ENCODE measurements at regions not wholly inside any gene's neighbourhood (a gene's known extent, or its start where the extent isn't known, plus 50 kb on each side); places are given as distances from the start of the nearest gene placed in this dataset.
"Not testable (repeated sequence)": the region's sequence is repeated elsewhere in the genome, so short reads cannot be mapped to it uniquely, and the experiment has no call there.

GRCh38 chr15:81780966-81781365 is 264.9 kb downstream of the MEX3B start:
- no peak for TF ChIP-seq CTCF (IDR thresholded peaks at IDR 0.05; ENCODE audit: insufficient read depth, missing control alignments)
- no peak for DNase-seq (ENCODE audit: insufficient read length, low spot score)
- FAIRE-seq, result no peak

GRCh38 chr15:81779181-81779580 is 266.6 kb downstream of the MEX3B start:
- no peak for FAIRE-seq
- TF ChIP-seq CTCF (IDR thresholded peaks at IDR 0.05; ENCODE audit: insufficient read depth, missing control alignments), result no peak
- DNase-seq (ENCODE audit: insufficient read length, low spot score), result no peak

- FAIRE-seq, result no peak
- DNase-seq (ENCODE audit: insufficient read length, low spot score), result no peak
- TF ChIP-seq CTCF (IDR thresholded peaks at IDR 0.05; ENCODE audit: insufficient read depth, missing control alignments), result no peak
These were observed 268.3 kb downstream of the MEX3B start for GRCh38 chr15:81777546-81777945.

- DNase-seq (ENCODE audit: insufficient read length, low spot score) (no peak), FAIRE-seq (no peak)
- TF ChIP-seq CTCF (IDR thresholded peaks at IDR 0.05; ENCODE audit: insufficient read depth, missing control alignments), result no peak
These were observed 268.8 kb downstream of the MEX3B start for GRCh38 chr15:81776976-81777375.

- FAIRE-seq; DNase-seq (ENCODE audit: insufficient read length, low spot score): not testable (repeated sequence)
These were observed 270.0 kb downstream of the MEX3B start for GRCh38 chr15:81775779-81776178.

GRCh38 chr15:81774309-81774708 is 271.5 kb downstream of the MEX3B start:
- FAIRE-seq (peak; percentile 38), DNase-seq (ENCODE audit: insufficient read length, low spot score) (no peak)
- no peak for TF ChIP-seq CTCF (IDR thresholded peaks at IDR 0.05; ENCODE audit: insufficient read depth, missing control alignments)

- TF ChIP-seq CTCF (IDR thresholded peaks at IDR 0.05; ENCODE audit: insufficient read depth, missing control alignments), result no peak
- FAIRE-seq (no peak), DNase-seq (ENCODE audit: insufficient read length, low spot score) (no peak)
These were observed 277.0 kb downstream of the MEX3B start for GRCh38 chr15:81768773-81769172.

GRCh38 chr15:81766829-81767475 is 278.9 kb downstream of the MEX3B start:
- TF ChIP-seq CTCF (IDR thresholded peaks at IDR 0.05; ENCODE audit: insufficient read depth, missing control alignments), result no peak
- DNase-seq (ENCODE audit: insufficient read length, low spot score) (no peak), FAIRE-seq (no peak)

All from D721Med (cell line).